GM19025 (cell line): ENCODE measurements at regions not wholly inside any gene's neighbourhood (a gene's known extent, or its start where the extent isn't known, plus 50 kb on each side); places are given as distances from the start of the nearest gene placed in this dataset.

Source experiments
- ATAC-seq: cut with Tn5 transposase; IDR thresholded peaks from one replicate; pipeline ENCODE4 v1.9.1; 2021; ENCODE audit warnings: mild to moderate bottlenecking, low read depth, moderate library complexity; ENCODE audit not compliant: unreplicated experiment

- no peak for ATAC-seq
Observed at GRCh38 chr6:147849401-147850330, 341.2 kb downstream of the SAMD5 start.

DNA sequence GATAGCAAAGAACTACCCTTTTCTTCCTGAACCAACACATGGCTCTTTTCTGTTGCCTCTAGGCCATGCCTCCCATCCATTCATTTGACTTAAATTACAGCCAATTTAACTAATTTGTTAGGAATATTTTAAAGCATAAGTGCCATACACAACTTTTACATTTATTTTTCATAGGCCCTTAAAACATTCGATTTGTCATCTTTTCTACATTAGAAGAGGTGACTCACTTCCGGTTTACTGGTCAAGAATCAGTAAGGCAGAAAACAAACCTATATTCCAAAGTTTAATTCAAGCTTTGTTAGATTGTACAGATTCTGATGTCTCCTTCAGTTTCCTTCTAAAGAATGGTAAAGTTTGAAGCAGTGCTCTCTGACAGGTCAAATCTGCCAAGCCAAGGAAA, 344.3 kb downstream of the SAMD5 start:
- ATAC-seq = no peak

- no peak for ATAC-seq
Observed at GRCh38 chr6:147853574-147853973, 345.1 kb downstream of the SAMD5 start.

- ATAC-seq = no peak
Observed at GRCh38 chr6:147855803-147856482, 347.5 kb downstream of the SAMD5 start.

DNA sequence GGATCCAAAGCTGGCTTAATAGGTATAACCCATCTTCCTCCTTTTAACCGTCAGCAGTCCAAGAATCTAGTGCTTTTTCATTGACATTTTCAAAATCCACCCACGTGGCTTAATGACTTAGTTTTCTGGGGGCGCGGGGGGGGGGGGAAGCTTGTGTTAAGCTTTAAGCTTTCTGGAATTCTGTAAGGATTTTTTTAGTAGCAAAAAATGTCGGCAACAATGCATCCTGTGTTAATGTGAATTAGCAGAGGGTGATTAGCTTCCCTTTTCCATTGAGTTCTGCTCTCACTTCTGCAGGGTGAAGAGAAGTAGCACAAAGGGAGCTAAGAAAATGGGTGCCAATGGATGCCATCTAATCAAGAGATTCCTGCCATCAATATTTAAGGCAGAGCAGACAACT, 348.2 kb downstream of the SAMD5 start:
- no peak for ATAC-seq

- ATAC-seq = no peak
Observed at GRCh38 chr6:147858421-147858820, 349.9 kb downstream of the SAMD5 start.

GRCh38 chr6:147859071-147859470, 350.6 kb downstream of the SAMD5 start:
- no peak for ATAC-seq

- ATAC-seq = no peak
Observed at GRCh38 chr6:147861696-147862095, 353.2 kb downstream of the SAMD5 start.

DNA sequence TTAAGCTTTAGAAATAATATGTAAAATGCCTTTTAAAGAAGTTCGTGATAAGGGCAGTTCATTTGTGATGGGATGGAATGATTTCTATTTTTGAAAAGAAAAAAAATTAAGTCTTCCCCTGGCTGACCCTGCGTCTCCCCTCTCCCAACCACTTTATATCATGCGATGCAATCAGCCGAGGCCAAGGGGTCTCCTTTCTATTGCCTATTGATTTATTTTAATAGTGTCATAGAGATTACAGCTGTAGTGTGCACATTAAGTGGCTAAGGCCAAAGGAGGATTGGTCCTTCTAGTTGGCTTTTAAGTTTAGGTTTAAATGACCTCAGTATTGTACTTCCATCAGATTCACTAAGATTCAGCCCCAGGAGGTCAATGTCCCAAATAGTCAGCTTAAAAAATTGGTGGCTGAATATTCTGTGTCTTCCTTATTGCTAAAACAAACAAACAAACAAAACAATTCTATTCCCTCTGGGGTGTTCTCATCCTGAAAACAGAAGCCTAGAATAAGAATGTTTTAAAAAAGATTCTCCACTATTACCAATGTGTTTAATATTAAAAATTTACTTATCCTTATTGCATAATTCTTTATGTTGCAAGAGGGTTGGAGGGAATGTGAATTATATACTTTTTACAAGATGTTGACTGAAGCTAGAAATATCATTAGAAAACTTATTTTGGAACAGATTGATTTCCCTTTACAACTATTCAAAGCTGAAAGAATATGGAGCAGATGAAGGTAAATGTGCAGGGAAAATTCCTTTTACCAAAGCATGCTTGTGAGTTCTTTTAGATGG, 359.1 kb downstream of the SAMD5 start:
- ATAC-seq = no peak

GRCh38 chr6:147868427-147869190, 360.1 kb downstream of the SAMD5 start:
- ATAC-seq = no peak

DNA sequence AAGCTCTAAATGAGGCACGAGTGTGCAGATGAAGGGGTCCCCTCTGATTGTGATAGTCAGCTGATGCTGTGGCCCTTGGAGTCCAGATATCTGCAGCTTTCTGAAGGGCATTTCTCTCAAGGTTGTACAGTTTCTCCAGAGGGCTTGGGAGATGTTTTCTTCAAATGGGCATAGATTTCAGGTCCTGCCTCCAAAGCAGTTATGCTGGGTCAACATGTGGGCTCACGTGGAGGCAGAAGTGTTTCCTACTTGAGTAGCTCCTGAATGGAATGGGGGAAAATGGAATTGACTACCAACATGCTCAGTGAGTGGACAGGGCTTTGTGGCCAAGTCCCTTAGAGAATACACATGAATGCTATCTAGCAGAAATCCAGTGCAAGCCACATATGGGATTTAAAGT, 360.7 kb downstream of the SAMD5 start:
- no peak for ATAC-seq

GRCh38 chr6:147869869-147870268, 361.4 kb downstream of the SAMD5 start:
- no peak for ATAC-seq

DNA sequence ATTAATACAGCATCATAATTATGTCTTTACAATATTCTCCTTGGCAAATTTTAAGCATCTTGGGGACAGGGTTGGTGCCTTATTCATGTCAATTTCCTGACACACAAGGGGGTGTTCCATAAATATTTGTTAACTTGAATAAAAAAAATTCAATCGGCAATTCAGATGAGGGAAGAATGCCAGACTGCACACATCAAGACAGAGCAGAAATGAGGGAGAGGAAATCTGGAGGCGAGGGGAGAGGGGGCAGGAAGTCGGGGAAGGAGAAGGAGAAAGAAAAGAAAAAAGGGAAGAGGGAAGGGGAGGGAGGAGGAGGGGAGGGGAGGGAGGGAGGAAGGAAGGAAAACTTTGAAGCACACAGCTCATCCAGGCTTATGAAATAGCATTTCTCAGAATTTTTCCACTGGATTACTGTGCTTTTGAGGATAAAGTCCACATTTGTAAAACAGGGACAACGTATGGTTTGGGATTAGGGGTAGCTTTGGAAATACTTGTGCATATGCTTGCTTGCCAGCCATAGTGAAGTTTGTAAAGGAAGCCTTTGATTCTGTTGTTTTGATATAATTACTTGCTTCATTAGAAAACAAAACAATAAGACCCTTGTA, 362.1 kb downstream of the SAMD5 start:
- ATAC-seq = no peak

- no peak for ATAC-seq
Observed at GRCh38 chr6:147872002-147872401, 363.5 kb downstream of the SAMD5 start.

DNA sequence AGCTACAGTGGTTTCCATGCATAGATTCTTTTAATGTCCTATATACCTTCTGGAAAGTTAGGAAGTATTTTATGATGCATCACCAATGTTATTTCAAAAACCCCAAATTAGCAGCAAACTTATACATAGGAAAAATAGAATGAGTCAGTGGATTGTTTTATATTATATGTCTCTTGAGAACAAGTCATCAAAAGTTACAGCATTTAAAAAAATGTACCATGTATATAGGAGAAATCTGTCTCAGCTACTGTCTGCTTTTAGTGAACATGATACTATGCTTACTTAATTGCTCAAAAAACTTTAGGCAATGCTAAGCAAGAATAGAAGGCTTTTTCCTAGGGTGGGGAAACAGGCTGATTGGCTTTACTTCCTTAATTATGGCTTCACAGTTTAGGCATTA, 365.3 kb downstream of the SAMD5 start:
- no peak for ATAC-seq

DNA sequence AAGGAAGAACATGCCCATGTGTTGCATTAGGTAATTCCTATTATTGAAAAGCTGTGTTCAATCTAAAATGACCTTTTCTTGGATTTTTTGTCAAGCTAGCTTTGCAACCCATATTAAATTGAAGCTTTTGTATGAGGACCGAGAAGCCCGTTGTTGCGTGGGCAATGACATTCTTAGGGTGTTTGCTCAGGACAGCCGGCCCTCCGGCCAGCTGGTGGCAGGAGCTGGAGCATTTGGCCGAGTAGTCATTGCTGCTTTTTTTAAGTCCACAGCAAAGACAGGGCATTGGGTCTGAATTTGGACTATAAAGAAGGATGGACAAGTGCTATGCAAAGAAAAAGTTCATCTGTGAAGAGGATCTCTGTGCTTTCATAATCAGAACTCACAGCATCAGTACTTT, 365.8 kb downstream of the SAMD5 start:
- ATAC-seq = no peak

DNA sequence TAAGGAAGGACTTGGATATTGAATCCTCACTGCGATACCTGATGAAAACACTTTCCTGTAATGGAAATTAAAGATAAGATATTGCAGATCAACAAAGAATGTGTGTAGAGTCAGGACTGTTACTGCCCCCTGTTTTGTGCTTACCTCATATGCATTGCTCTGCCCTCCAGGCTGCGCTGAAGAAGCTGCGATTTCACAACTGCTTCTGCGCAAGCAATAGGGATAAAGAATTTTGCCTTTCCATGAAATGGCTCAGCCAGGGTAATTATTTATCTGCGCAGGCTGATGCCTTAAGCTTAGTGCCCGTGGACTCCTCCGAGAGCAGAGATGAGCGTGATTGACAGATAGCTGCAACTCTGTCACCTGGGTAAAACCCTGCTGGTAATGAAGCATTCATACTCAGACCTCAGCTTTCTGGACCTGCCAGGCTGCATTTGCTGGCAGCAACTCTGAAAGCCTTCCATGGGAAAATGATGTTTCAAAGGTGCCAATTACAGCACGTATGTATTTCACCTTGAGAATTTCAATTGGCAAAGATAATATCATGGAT, 370.6 kb downstream of the SAMD5 start:
- no peak for ATAC-seq

DNA sequence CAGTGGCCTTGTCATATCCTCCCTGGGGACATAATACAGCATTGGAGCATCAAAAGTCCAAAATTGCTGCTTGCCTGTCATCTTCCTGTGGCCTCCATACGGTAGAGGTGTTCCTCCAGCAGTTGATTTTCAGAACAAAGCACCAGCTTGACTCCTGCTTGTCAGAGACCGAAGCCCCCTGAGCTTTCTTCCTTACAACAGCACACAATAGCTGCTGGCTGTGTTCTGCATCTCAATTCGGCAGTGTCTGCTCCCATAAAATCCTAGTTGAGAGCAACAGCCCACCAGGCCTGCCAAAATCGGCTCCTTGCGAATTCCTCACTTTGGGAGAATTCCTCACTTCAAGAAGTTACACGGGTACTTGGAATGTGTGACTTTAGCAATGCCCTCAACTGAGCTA, 372.9 kb downstream of the SAMD5 start:
- no peak for ATAC-seq

DNA sequence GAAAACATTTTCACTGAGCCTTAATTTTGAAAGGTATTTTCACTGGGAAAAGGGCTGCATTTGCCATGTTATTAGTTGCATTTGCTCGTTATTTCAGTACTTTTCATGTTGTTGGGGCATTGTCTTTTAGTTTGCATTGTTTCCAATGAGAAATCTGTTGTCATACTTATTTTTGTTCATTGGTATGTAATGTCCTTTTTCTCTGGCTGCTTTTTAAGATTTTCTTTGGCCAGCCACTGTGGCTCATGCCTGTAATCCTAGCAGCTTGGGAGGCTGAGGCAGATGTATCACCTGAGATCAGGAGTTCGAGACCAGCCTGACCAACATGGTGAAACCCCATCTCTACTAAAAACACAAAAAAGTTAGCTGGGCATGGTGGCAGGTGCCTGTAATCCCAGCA, 379.9 kb downstream of the SAMD5 start:
- no peak for ATAC-seq

DNA sequence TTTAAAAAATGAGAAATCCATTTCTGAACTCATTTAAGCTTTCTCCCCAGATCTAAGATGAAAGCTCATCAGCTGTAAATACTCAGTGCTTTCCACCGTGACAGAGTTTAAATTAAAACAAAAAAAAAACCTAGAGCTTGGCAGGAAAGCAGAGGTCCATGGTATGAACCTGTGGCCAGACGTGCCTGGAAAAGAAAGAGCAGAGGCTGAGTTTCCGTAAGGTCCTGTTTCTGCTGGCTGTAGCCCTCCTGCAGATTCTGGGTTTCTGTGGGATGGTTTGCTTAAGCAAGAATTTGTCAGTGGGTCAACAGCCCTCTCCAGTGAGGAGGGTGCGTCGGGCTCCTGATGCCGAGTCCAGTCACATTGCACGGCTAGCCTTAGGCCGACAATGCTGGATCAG, 383.2 kb downstream of the SAMD5 start:
- no peak for ATAC-seq
